ENCODE measurements at regions not wholly inside any gene's neighbourhood (a gene's known extent, or its start where the extent isn't known, plus 50 kb on each side); places are given as distances from the start of the nearest gene placed in this dataset.
A peak's percentile ranks its signal among the peaks of the same experiment; 100 is the strongest.

GRCh38 chr1:244967159-244967558 is 102.8 kb upstream of the HNRNPU start:
- no peak overlapping the region for H3K9ac ChIP-seq (ENCODE audit: insufficient read depth in 1 of 2, low read length in 2 of 2)
- TF ChIP-seq CTCF (IDR thresholded peaks at IDR 0.05; ENCODE audit: control extremely low read depth, extremely low read depth), result no peak
- no peak overlapping the region for H3K4me3 ChIP-seq
- H3K27ac ChIP-seq (ENCODE audit: low read depth in 1 of 2, low read length in 1 of 2), result no peak overlapping the region
- H3K36me3 ChIP-seq (ENCODE audit: control insufficient read depth in 4 of 4, insufficient read depth in 4 of 4, low read length in 4 of 4), result no peaks in the 10 kb centered on the region
- ATAC-seq (ENCODE audit: insufficient read depth, low FRiP score) (no peak), DNase-seq (no peak)
- WGBS, 2 donors, result 98 to 100% methylated on average over 2 of the region's 2 CpGs
- H3K27me3 ChIP-seq (ENCODE audit: control insufficient read depth in 3 of 3, insufficient read depth in 3 of 3, low read length in 2 of 3), result no peaks in the 10 kb centered on the region
- H3K4me1 ChIP-seq (ENCODE audit: control insufficient read depth in 5 of 5, insufficient read depth in 5 of 5, low read length in 5 of 5), result peaks cover 3 to 34% (median 9%) of the 10 kb centered on the region in 5 donors
- no peaks in the 10 kb centered on the region for H3K9me3 ChIP-seq (ENCODE audit: control insufficient read depth in 4 of 4, insufficient read depth in 3 of 4, low read length in 3 of 4)

- 41 to 54% methylated on average over 8 of the region's 8 CpGs for WGBS, 2 donors
- H3K4me3 ChIP-seq, result no peak overlapping the region
- ATAC-seq (ENCODE audit: insufficient read depth, low FRiP score) (no peak), DNase-seq (no peak)
- H3K9me3 ChIP-seq (ENCODE audit: control insufficient read depth in 4 of 4, insufficient read depth in 3 of 4, low read length in 3 of 4), result no peaks in the 10 kb centered on the region
- no peak for TF ChIP-seq CTCF (IDR thresholded peaks at IDR 0.05; ENCODE audit: control extremely low read depth, extremely low read depth)
- H3K27ac ChIP-seq (ENCODE audit: low read depth in 1 of 2, low read length in 1 of 2), result peak overlapping the region; percentile 5 to 77
- H3K4me1 ChIP-seq (ENCODE audit: control insufficient read depth in 5 of 5, insufficient read depth in 5 of 5, low read length in 5 of 5), result peaks cover 3 to 34% (median 9%) of the 10 kb centered on the region in 5 donors
- H3K27me3 ChIP-seq (ENCODE audit: control insufficient read depth in 3 of 3, insufficient read depth in 3 of 3, low read length in 2 of 3), result no peaks in the 10 kb centered on the region
- no peaks in the 10 kb centered on the region for H3K36me3 ChIP-seq (ENCODE audit: control insufficient read depth in 4 of 4, insufficient read depth in 4 of 4, low read length in 4 of 4)
- H3K9ac ChIP-seq (ENCODE audit: insufficient read depth in 1 of 2, low read length in 2 of 2), result no peak overlapping the region
Measured at GRCh38 chr1:244965185-244966030, 101.1 kb upstream of the HNRNPU start.

GRCh38 chr1:244964112-244964971 is 100.0 kb upstream of the HNRNPU start:
- DNase-seq (peak; percentile 47 to 74 (median 71)), ATAC-seq (ENCODE audit: insufficient read depth, low FRiP score) (peak; percentile 63)
- no peaks in the 10 kb centered on the region for H3K9me3 ChIP-seq (ENCODE audit: control insufficient read depth in 4 of 4, insufficient read depth in 3 of 4, low read length in 3 of 4)
- peak overlapping the region in 1 of 2 donors; percentile 36 for H3K9ac ChIP-seq (ENCODE audit: insufficient read depth in 1 of 2, low read length in 2 of 2)
- H3K27ac ChIP-seq (ENCODE audit: low read depth in 1 of 2, low read length in 1 of 2), result peak overlapping the region; percentile 85 to 92
- no peaks in the 10 kb centered on the region for H3K36me3 ChIP-seq (ENCODE audit: control insufficient read depth in 4 of 4, insufficient read depth in 4 of 4, low read length in 4 of 4)
- 6 to 9% methylated on average over 11 of the region's 11 CpGs for WGBS, 2 donors
- TF ChIP-seq CTCF (IDR thresholded peaks at IDR 0.05; ENCODE audit: control extremely low read depth, extremely low read depth), result no peak
- H3K27me3 ChIP-seq (ENCODE audit: control insufficient read depth in 3 of 3, insufficient read depth in 3 of 3, low read length in 2 of 3), result no peaks in the 10 kb centered on the region
- H3K4me3 ChIP-seq, result no peak overlapping the region
- peaks cover 3 to 33% (median 9%) of the 10 kb centered on the region in 5 donors for H3K4me1 ChIP-seq (ENCODE audit: control insufficient read depth in 5 of 5, insufficient read depth in 5 of 5, low read length in 5 of 5)

Data from lung (tissue), 11 donors.